ENCODE measurements at regions not wholly inside any gene's neighbourhood (a gene's known extent, or its start where the extent isn't known, plus 50 kb on each side); places are given as distances from the start of the nearest gene placed in this dataset.

GRCh38 chr2:163462993-163463392 lies 272.8 kb downstream of the FIGN start:
- TF ChIP-seq, protein P1, sequence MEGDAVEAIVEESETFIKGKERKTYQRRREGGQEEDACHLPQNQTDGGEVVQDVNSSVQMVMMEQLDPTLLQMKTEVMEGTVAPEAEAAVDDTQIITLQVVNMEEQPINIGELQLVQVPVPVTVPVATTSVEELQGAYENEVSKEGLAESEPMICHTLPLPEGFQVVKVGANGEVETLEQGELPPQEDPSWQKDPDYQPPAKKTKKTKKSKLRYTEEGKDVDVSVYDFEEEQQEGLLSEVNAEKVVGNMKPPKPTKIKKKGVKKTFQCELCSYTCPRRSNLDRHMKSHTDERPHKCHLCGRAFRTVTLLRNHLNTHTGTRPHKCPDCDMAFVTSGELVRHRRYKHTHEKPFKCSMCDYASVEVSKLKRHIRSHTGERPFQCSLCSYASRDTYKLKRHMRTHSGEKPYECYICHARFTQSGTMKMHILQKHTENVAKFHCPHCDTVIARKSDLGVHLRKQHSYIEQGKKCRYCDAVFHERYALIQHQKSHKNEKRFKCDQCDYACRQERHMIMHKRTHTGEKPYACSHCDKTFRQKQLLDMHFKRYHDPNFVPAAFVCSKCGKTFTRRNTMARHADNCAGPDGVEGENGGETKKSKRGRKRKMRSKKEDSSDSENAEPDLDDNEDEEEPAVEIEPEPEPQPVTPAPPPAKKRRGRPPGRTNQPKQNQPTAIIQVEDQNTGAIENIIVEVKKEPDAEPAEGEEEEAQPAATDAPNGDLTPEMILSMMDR (IDR thresholded peaks at IDR 0.05; ENCODE audit: low read depth, low read length) = no peak
- no peak for DNase-seq (ENCODE audit: extremely low read depth, low read depth)

DNA sequence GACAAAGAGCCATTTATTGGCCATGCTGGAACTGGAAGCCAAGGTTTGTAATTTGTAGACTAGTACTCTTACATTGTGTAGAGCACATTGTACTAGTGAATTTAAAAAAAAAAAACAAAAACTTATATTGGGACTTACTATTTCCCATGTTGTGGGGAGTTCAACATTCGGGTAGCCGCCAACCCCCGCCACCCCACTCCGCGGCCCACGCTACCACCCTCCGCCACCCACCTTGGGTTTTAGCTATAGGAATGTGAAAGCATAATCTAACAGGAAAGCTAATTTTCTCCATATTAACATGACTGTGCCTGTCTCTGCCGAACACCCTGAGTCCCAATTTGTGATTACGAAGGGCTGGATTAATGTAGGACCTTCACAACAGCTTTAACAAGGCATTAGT lies 275.8 kb downstream of the FIGN start:
- TF ChIP-seq, protein P1 (IDR thresholded peaks at IDR 0.05; ENCODE audit: low read depth, low read length) = no peak
- no peak for DNase-seq (ENCODE audit: extremely low read depth, low read depth)

DNA sequence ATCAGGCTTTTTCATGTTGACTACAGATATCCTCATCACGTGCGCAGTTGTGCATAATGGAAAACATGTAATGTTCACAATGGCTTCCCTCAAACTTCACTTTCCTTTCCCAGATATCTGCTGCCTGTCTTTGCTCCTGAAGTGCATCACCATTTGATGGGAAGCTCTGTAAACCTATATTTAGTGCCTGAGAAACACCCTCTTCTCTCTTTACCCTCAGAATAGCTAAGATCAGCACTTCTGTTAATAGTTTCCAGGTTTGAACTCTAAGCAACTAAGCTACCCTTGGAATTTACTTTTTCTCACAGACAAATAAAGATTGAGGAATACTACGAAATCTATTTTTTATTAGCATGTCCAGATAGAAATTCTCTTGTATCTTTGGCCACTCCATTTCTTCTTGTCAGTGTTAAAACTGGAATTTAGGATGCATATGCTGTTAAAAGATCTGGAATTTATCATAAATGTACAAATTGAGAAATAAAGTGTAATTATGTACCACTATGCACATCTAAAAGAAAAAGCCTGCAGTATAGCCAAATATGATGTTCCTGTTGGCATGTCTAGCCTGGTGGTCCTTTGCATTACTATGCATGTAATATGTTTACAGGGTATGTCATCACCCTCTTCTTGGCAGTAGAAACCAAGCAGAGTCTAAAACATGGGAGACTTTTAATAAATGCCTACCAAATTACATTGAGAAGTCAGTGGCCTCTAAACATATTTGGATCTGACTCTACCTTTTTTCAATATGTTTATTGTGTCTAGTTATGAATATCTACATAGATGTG lies 278.7 kb downstream of the FIGN start:
- TF ChIP-seq, protein P1 (IDR thresholded peaks at IDR 0.05; ENCODE audit: low read depth, low read length) = no peak
- no peak for DNase-seq (ENCODE audit: extremely low read depth, low read depth)

DNA sequence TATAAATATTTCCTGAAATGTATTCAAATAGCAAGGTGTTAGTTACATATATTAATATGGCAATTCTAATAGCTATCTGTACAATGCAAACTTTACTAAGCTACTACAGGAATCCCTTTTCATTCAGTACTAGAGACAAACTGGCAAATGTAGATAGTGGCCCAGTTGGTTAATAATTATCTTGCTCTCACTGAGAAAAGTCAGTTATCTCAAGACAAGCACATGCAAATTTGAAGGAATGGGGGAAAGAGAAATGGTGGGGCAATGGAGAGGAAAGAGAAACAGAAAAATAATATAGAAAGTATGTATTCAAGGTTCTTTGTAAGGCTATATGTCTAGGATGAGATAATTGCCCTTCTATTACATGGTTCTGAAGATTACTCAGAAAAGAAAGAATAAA lies 280.0 kb downstream of the FIGN start:
- no peak for DNase-seq (ENCODE audit: extremely low read depth, low read depth)
- TF ChIP-seq, protein P1 (IDR thresholded peaks at IDR 0.05; ENCODE audit: low read depth, low read length) = no peak

DNA sequence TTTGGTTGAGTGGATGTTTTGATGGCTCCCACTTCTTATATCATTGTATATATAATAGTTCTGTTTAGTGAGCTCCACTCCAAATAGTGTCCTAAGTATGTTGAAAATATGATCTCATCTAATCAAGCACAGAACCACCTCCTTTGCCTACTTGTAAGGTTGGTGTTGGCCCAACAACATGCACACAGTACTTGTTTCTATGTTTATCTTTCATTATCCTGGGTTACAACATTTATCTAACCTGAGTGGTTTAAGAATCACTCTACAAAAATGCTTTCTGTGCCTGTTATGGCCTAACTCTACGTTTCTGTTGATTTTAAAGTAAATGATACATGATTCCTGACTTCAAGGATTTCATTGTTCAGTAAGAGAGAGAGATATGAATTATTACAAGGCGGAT lies 281.9 kb downstream of the FIGN start:
- no peak for DNase-seq (ENCODE audit: extremely low read depth, low read depth)
- TF ChIP-seq, protein P1 (IDR thresholded peaks at IDR 0.05; ENCODE audit: low read depth, low read length) = no peak

GRCh38 chr2:163441603-163442002 lies 294.2 kb downstream of the FIGN start:
- DNase-seq (ENCODE audit: extremely low read depth, low read depth) = no peak
- TF ChIP-seq, protein P1 (IDR thresholded peaks at IDR 0.05; ENCODE audit: low read depth, low read length) = no peak

- TF ChIP-seq, protein P1 (IDR thresholded peaks at IDR 0.05; ENCODE audit: low read depth, low read length) = no peak
- DNase-seq (ENCODE audit: extremely low read depth, low read depth) = no peak
Measured at GRCh38 chr2:163436963-163437362, 298.8 kb downstream of the FIGN start.
